ENCODE measurements at regions not wholly inside any gene's neighbourhood (a gene's known extent, or its start where the extent isn't known, plus 50 kb on each side); places are given as distances from the start of the nearest gene placed in this dataset.

- intact Hi-C loops (cut with micrococcal nuclease; ENCODE audit: unreplicated experiment): no loop called here
- SMC1A ChIA-PET (ENCODE audit: uncharacterized antibody, unreplicated experiment): interaction anchor here (1.5 kb wide), 1 partner anchor 43 kb away, joined by 3 read pairs; no protein-coding TSS in a partner anchor
- no peak overlapping the region for H3K9ac ChIP-seq (ENCODE audit: control insufficient read depth, insufficient read depth, low read length)
- H3K4me1 ChIP-seq (ENCODE audit: control insufficient read depth, insufficient read depth, low read length): no peaks in the 10 kb centered on the region
- no TSS peak for BruUV-seq (replicated peaks)
- H3K9me3 ChIP-seq (replicated peaks; ENCODE audit: control insufficient read depth, insufficient read depth, low read length): no peaks in the 10 kb centered on the region
- no peaks in the 10 kb centered on the region for H3K27me3 ChIP-seq (replicated peaks in 1 of 2; ENCODE audit: control insufficient read depth in 2 of 2, insufficient read depth in 2 of 2, low read length in 1 of 2)
- in situ Hi-C loops (cut with MboI): no loop called here
- H3K36me3 ChIP-seq (ENCODE audit: control insufficient read depth in 2 of 2, insufficient read depth in 2 of 2, low read length in 1 of 2): no peaks in the 10 kb centered on the region
- H3K27ac ChIP-seq (ENCODE audit: control insufficient read depth, insufficient read depth): no peak overlapping the region
- FAIRE-seq (no peak), DNase-seq (ENCODE audit: low read depth, low spot score) (no peak), ATAC-seq (no peak; the same call in 2 of the 3 replicates)
- H3K79me2 ChIP-seq (ENCODE audit: control insufficient read depth, insufficient read depth, low read length): no peaks in the 10 kb centered on the region
- H3K4me3 ChIP-seq: no peak overlapping the region
- CTCF ChIA-PET: no interaction called here
- RAD21 ChIA-PET (ENCODE audit: unreplicated experiment): no interaction called here
- no peak overlapping the region for H2AFZ ChIP-seq (ENCODE audit: control insufficient read depth, low read depth, low read length)
- no peak overlapping the region for H3K4me2 ChIP-seq (ENCODE audit: control insufficient read depth, insufficient read depth)
- 0% methylated on average over 1 of the region's 1 CpG for WGBS (ENCODE audit: insufficient coverage, insufficient replicate concordance, low lambda C conversion rate, missing lambda C conversion rate)
- H4K20me1 ChIP-seq (ENCODE audit: control insufficient read depth, insufficient read depth): no peaks in the 10 kb centered on the region
- POLR2A ChIA-PET: no interaction called here
- no peak for TF ChIP-seq TCF7 (IDR thresholded peaks at IDR 0.05; ENCODE audit: borderline replicate concordance)
- TF ChIP-seq FOS (IDR thresholded peaks at IDR 0.05; ENCODE audit: borderline replicate concordance, extremely low read depth, insufficient read length): no peak
- TF ChIP-seq E4F1 (IDR thresholded peaks at IDR 0.05; ENCODE audit: borderline replicate concordance, partially characterized antibody): no peak
- 0 out of 2 replicates have a peak, but pooled peaks have one; percentile 41 for TF ChIP-seq ATF2 (IDR thresholded peaks at IDR 0.05; ENCODE audit: low read length)
- TF ChIP-seq POLR2AphosphoS5 (IDR thresholded peaks at IDR 0.05; ENCODE audit: low read length): no peak
- TF ChIP-seq CREB1 (IDR thresholded peaks at IDR 0.05; ENCODE audit: low read depth): peak; percentile 75
- no peak for TF ChIP-seq RELB (IDR thresholded peaks at IDR 0.05; ENCODE audit: low read depth)
- peak; percentile 65; the same call in 1 of the 2 replicates for TF ChIP-seq NFIC (IDR thresholded peaks at IDR 0.05; ENCODE audit: low read depth, low read length)
- peak; percentile 61; the same call in 1 of the 2 replicates for TF ChIP-seq RUNX3 (IDR thresholded peaks at IDR 0.05; ENCODE audit: low read length)
- no peak for TF ChIP-seq HCFC1 (IDR thresholded peaks at IDR 0.05; ENCODE audit: low read length)
- no peak for TF ChIP-seq SP1 (IDR thresholded peaks at IDR 0.05; ENCODE audit: low read depth, low read length)
- TF ChIP-seq NRF1 (conservative IDR thresholded peaks at IDR 0.05; ENCODE audit: low read depth, low read length): no peak
- TF ChIP-seq PKNOX1 (IDR thresholded peaks at IDR 0.05): no peak
- TF ChIP-seq NR2C1 (IDR thresholded peaks at IDR 0.05): no peak
- no peak for TF ChIP-seq LARP7 (IDR thresholded peaks at IDR 0.05)
- no peak for TF ChIP-seq CHD2 (IDR thresholded peaks at IDR 0.05; ENCODE audit: borderline replicate concordance, low read depth, low read length)
- no peak for TF ChIP-seq STAT1 (conservative IDR thresholded peaks at IDR 0.05)
These were observed 54.7 kb upstream of the OTOGL start for GRCh38 chr12:80044694-80045046.

Measured in GM12878 (cell line).